ENCODE measurements at regions not wholly inside any gene's neighbourhood (a gene's known extent, or its start where the extent isn't known, plus 50 kb on each side); places are given as distances from the start of the nearest gene placed in this dataset.
"Not testable (repeated sequence)": the region's sequence is repeated elsewhere in the genome, so short reads cannot be mapped to it uniquely, and the experiment has no call there.

DNA sequence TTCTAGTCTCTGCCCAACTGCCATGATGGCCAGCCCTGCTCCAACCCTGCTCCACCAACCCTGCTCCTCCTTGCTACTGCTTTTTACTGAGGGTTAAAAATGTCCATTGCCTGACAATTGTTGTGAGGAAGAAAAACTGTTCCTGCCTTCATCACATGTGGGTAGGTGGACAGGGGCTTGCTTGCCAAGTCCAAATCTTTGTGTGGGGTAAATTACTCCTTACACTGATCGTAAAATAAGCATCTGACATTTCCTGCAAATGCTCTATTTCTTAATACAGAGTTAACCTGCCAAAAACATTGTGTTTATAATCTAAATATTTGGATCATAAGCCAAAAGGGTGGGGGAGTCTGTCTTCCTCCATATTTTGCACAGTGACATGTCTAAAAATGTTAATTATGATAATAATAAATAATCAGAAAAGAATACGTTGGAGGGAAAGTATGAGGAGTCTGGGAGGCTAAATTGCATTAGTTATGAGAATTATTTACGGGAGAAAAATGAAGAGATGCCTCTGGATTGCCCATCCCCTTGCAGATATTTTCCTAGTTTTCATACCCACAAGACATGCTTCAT lies 242.5 kb upstream of the TBL1XR1 start:
- DNase-seq, result no peak

DNA sequence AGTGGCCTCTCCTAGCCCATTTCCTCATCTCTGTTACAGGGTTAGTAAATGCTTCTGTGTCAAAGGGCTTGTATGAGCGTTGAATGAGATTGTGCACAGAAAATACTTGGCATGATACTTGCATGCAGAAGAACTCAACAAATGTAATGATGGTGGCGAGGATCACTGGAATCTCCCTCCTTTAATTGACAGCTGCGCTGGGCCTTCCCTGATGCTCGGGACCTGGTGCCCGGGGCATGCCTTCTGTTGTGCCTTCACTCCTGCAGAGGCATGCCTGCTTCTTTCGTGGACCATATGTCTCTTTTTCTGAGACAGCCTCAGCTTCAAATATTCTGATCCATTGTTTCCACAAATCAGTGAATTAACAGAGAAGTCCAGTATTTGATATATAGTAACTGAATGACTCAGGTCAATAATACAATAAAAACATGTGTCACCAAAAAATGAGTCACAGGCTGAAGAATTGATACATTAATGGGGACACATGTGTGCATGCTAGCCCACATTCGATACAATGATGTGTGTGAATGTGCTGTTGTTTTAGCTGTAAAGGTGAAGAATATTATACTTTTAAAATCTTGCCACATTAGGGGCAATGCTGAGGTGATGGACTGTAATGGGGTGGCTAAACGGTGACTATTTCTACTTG lies 243.3 kb upstream of the TBL1XR1 start:
- DNase-seq, result no peak

DNA sequence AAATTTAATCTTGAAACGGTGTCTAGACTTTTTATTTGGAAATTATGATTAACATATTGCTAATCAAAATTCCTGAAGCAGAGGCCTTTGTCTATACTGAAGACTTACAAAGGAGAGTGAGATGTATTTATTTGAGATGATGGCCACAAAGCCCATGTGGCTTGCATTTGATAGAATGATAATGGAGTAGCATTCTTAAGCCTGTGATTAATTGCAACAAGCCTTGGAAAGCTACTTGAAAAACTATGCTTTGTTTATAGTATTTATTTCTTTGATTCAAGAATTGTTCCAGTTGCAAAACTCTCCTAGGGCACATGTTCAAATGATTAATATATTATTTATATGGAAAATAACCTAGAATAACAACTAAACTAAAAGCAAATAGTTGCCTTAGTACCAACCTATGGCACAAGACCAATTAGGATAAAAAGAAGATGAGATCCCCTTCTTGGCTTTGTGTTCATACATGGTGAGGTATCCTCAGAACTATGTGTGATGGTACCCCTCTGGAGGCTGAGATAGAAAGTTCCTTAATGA lies 244.1 kb upstream of the TBL1XR1 start:
- DNase-seq, result no peak

DNA sequence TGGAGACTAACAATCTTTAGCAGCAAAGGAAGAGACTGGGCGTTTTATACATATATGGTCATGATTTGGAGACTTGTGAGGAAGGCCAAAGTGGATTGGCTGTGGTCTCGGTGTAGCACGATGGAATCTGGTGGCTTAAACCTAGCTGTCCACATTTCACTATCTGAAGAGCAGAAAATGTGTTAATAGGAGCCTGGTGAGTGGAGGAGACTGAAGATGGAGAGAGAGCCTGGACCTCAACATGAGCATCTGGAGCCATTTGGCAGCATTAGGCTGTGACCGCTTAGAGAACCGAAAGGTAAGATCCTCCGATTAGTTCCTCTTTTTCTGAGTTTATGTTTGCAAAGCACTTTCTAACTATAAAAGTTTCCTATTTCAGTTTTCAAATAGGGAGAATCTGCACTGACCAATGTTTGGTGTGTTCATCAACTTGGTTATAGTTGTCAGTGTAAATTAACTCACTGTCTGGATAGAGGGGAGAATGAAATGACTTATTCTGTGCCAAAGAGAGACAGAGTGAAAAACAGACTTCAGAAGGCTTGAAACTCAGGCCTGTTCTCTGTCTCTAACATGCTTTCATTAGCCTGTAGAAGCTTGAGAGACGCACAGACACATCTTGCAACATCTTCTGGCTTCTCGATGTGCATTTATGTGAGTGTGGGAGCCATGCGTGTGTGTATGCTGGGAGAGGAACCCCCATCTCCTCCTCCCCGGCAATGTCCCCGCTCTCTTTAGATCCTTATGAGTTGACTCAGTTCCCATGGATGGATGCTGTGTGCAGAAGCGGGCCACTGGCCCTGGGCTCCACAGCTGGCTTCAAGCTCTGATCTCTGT lies 244.7 kb upstream of the TBL1XR1 start:
- DNase-seq, result no peak

DNA sequence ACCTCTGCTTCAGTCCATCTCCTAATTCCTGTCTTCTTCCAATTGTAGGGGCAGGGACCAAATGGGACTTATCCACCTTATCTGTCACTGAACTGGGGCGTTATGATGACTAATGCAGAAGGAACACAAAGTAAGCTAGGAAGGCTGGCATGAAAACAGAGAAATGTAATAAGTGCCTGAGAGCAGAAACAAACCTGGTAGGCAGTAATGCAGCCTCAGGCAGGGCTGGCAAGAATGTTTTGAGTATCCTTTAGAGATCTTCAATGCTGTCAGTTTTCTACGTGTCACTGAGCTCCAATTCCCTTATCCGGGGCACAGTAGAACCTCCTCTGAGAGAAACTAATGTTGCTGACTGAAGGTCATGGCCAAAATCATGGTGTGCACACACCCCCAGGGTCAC lies 246.2 kb upstream of the TBL1XR1 start:
- DNase-seq, result no peak

DNA sequence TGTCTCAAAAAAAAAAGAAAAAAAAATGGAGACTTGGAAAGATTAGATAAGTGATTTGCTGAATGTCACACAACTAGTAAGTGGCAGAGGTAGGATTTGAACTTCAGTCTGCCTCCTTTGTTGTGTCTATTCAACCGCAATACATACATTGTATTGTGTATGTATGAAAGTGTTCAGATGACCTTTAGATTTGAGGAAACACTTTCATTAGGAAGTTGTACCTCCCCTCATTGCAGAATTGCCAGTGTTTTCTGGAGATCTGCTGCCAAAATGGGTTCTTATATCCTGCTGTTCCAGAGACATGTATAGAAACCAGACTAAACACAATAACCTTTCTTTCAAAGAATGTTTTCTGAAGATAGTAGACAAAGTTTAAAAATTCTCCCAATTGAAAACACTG lies 247.4 kb upstream of the TBL1XR1 start:
- DNase-seq, result no peak

DNA sequence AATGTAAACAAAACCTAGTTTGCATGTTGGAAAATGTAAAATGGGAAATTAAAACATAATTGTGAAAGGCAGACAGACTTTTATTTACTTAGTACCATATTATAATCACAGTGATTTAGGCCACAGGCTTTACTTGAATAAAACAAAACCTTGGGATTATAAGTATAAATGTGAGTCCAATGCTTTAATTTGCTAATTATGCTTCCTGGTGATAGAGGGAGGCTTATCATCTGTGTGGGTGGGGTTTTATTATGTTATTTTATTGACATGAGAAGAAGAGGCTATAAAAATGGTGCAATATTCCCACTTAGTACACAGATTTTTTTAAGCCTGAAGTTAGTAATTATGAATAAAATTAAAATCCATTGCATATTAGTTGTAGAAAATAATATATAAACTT lies 248.3 kb upstream of the TBL1XR1 start:
- no peak for DNase-seq

DNA sequence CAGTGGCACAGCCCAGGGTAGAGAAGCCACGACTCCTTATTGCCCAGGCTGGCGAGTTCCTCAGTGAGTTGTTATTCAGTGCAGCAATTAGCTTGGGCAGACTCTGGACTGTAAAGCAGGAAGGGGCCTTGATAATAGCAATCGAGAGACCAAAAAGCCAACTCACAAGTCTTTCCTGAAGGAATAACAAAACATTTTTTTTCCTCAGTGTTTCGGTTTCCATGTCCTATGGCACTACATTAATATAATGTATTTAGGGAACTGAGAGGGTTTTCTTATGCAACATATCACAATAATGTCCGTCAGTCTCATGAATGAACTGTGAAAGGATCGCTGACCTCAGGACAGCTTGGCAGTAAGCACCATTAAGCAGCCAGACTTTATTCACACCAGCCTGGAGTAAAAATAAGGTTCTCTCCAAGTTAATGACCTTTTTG lies 248.9 kb upstream of the TBL1XR1 start:
- DNase-seq, result no peak

DNA sequence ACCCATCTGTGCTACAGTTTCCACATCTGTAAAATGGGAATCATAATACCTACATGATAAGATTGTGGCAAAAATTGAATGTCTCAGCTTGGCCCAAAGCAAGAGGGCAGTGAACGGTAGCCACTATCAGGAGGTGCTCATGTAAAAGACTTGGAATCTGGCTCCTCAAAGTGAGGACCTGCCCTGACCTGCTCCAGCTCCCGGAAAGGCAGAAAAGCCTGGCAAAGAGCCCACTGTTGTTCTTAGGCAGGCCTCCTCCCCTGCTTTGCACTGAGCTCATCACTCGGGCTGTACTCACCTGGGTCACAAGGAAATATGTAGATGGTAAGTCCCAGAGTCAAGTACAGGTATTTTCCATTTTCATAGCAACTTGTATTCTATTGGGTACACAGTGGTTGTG lies 250.7 kb upstream of the TBL1XR1 start:
- no peak for DNase-seq

DNA sequence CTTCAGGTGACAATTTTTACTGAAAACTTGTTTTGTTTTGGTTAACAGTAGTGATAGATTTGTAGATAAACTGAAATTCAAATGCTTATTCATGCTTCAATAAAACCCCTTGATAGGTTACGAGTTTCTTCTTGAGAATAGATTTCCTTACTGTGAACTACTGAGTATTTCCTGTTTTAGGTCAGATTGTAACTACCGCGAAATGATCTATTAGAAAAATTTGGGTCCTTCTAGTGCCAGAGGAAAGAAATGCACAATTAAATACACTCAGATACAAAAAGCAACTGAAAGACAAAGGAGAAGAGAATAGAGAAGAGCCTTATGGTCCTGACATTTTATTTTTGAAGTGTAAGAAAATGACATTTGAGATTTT lies 251.7 kb upstream of the TBL1XR1 start:
- DNase-seq, result no peak

DNA sequence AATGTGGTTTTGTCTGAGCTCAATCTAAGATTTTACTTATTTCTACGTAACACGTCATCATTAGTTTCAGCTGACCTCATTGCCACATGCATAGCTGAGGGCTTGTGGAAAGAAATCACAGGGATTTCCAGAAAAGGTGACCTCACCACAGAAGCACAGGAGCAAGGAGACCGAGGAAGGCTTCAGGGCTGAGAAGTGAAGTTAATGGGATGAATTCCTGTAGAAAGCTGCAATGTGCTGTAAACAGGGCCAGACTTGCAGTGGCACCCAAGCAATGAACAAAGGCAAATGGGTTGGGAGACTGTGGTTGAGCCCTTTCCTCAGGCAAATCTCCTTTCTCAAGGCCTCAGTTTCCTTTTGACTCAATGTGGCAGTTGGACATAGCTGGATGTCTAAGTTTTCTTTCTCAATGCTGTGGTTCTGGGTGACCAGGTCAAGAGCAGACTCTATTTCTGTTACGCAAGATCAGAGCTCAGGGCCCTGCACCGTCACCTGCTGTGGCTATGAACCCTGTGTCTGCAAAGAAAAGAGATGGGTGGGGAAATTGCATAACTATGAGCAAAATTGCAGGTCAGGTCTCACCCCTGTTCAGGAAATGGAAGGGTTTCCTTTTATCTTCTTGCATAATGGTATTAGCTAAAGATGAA lies 252.2 kb upstream of the TBL1XR1 start:
- DNase-seq, result no peak

DNA sequence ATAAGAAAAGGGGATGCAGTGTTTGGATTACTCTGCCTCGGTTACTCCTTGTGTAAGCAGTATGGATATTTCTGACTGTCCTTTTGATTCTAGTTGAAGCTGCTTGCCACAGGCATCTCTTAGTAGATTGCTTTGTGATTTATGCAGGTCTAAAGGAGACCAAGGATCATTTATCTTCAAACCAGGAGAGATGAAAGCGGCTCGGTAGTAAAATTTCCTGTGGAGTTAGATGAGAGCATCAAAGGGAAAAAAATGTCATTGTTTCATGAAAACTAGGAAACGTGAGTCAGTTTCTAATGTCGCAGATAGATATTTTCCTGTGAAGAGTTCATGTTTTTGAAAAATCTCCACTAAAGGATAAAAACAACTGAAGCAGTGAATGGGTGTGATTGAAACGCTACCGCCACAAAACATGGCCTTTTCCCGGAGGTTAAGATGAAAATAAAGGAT lies 254.0 kb upstream of the TBL1XR1 start:
- DNase-seq, result no peak

DNA sequence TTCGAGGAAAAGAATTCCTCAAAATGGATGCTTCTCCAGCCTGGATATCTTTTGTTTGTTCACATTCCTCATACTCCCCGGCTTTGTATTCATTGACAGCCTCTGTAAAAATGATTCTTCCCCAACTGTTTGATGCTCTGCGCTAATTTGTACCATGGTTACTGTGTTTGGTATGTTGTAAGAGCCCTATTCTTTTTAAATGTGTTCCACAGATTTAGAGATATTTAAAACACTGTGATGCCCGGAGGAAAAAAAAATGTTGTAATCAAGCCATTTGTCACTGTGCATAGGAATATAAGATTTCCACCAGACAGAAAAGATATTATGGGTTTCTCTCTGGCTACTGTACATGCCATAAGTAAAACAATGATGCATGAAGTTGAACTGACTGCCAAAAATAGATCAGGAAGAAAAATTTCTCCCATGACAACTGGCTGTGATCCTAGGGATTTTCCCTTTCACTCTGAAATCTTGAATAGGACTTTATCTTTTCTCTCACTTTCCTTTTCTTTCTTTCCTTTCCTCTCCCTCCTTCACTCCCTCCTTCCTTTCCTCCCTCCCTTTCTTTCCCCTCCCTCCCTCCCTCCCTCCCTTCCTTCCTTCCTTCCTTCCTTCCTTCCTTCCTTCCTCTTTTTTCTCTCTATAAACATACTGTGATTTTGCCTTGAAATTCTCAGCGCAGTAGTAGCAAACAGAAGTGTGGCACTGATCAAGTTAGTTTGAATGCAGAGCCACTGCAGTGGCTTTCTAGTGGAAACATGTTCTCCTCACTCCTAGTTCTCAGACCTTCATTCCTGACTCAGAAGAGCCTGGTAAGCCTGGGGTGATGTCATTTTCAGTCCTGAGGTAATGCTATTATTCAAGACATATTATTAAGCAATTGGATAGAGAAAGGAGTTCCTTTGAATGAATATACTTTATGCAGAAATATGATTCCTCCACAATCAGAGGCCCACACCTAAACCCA lies 254.9 kb upstream of the TBL1XR1 start:
- DNase-seq, result no peak

DNA sequence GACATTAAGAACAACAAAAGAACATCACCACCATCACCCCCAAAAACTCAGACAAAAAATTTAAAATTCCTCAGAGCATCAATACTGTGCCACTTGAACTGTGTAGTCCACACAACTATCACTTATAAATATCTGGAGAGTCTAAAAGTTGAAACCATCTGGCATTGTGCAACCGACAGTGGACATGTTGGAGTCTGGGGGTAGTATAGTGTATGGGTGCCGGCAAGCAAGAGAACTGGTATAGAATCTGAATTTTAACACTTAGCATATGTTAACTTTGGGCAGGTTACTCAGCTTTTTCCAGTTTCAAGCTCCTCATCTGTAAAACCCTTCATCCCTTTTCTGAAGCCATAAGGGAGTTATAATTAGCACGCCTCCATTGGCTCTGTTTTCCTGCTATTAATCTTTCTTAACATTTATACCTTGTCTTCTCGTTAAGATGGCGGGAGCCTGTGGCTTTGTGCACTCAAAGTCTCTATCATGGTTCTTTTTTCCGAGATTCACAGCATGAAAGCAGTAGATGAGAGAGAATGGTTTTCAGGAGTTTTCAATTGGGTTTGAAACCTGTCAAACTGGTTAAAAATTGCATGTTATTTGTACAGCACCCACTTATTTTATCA lies 255.7 kb upstream of the TBL1XR1 start:
- no peak for DNase-seq

DNA sequence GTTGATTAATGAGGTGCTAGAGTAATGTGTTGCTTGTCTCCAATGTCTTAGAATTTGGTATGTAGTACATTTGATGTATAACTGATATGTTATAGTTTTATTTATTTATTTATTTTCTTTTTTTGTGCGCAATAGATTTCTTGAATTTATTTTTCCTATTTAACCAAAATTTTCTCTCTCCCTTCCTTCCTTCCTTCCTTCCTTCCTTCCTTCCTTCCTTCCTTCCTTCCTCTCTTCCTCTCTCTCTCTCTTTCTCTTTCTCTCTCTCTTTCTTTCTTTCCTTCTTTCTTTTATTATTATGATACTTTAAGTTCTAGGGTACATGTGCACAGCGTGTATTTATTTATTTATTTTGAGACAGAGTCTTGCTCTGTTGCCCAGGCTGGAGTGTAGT lies 256.2 kb upstream of the TBL1XR1 start:
- no peak for DNase-seq

DNA sequence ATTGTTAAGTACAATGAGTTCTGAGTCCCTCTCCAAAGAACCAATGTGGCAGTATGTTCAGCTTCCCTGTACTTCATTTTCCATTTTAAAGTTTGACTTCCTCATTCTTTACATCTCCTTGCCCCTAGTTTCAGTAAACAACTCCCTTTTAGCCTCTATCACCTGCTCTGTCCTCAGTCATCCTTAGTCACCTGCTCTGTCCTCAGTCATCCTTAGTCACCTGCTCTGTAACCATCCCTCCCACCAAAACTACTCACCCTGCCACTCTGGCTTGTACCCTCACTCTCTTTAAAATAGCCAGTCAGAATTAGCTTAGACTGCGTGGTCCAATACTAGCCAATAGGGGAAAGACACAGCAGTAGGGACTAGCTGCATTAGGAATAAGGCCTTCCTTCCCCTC lies 259.9 kb upstream of the TBL1XR1 start:
- DNase-seq, result not testable (repeated sequence)

DNA sequence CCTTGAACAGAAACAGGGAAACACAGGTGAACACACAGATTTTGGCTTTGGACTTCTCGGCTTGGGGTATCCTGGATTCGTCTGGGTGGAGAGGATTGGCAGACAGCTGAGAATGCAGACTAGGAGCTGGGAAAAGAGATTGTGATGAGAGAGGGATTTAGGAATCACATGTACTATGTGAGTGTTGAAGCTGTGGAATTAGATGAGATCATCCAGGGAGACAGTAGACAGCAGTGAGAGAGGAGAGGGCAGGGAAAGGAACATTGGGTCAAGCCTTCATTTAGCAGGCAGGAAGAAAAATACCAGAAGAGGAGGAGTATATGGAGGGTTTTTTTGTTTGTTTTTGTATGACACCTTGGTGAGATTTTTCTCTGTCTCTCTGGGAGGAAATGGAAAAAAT lies 262.1 kb upstream of the TBL1XR1 start:
- DNase-seq, result no peak

DNA sequence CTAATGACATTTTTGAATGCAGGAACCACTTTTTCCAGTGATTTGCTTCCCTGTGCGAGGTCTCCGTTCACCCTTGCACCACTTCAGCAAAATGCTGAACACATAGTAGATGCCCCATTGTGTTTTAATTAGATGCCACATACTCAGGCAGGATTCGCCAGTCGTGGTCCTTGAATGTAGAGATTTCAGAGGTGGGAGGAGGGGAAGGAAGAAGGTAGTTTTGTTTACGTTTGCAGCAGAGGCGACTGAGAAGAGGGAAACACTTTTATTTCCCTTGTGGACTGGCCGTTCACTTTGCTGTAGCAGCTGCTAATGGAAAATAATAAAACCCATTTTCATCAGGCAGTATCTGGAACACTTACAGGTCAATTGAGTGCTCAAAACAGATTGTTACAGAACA lies 262.8 kb upstream of the TBL1XR1 start:
- no peak for DNase-seq

DNA sequence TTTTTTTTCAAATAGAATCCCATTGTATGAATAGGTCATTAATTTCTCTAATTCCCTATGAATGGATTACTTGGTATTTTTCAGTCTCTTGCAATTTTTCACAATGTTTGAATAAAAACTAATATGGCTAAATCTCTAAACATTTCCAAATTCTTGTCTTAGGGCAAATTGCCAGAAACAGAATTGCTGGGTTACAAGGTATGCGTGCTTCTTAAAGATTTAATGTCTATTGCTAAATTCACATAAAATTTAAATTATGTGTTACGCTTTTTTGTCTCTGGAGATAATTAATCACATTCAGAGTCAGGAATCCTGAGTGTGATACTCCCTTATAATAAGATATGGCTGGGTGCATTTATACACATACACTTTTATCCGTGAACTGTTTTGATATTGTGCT lies 264.5 kb upstream of the TBL1XR1 start:
- no peak for DNase-seq

DNA sequence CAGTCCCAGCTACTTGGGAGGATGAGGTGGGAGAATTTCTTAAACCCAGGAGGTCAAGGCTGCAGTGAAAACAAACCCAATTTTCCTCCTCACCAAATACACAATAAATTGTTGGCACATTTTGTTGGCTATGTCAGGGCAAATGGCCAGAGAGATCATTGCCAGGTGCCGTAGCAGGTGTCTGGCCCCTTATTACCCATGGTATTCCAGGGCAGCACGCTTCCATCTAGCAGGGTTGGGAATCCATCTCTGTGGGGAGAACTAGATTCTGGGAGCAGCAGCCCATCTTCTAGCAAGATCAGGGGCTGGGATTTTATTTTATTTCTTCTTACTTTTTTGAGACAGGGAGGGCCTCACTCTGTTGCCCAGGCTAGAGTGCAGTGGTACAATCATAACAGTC lies 266.1 kb upstream of the TBL1XR1 start:
- not testable (repeated sequence) for DNase-seq

DNA sequence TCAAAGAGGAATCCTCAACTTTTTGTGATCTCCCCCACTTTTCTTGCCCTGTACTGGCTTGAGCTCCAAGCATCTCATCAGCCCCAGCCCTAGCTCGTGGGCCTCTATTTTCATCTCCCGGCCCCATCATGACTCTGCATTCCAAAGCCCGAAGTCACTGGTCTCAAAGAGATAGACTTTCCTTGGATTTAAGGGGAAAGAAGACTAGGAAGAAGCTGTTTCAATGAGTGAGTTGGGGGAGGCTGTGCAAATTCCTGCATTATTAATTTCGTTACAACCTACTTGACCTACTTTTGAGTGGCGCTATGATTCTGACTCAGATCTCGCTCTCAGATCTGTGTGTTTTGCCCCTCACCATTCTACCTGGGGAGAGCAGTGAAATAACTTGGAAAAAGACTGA lies 266.6 kb upstream of the TBL1XR1 start:
- no peak for DNase-seq
